Upper lobe of right lung (tissue), 1 donor: ENCODE measurements at regions not wholly inside any gene's neighbourhood (a gene's known extent, or its start where the extent isn't known, plus 50 kb on each side); places are given as distances from the start of the nearest gene placed in this dataset.

Experiments
- ATAC-seq: fragments of 200-7000 bp; cut with Tn5 transposase; one replicate; pipeline ENCODE4 v1.9.1; 2020; ENCODE audit warnings: mild to moderate bottlenecking, moderate library complexity
- DNase-seq: peaks from one replicate; pipeline ENCODE4 v3.0.0-alpha.2; 2020
- H3K27ac ChIP-seq: fragments of 200-600 bp; one replicate; pipeline ENCODE4 v1.8.0; 2022
- H3K27me3 ChIP-seq: fragments of 200-600 bp; one replicate; pipeline ENCODE4 v1.8.0; 2022; ENCODE audit warnings: mild to moderate bottlenecking
- H3K36me3 ChIP-seq: fragments of 200-600 bp; one replicate; pipeline ENCODE4 v1.8.0; 2022
- H3K4me1 ChIP-seq: fragments of 200-600 bp; one replicate; pipeline ENCODE4 v1.8.0; 2022
- H3K4me3 ChIP-seq: fragments of 200-600 bp; one replicate; pipeline ENCODE4 v1.8.0; 2022; ENCODE audit warnings: mild to moderate bottlenecking
- H3K9me3 ChIP-seq: fragments of 200-600 bp; one replicate; pipeline ENCODE4 v1.8.0; 2022
- intact Hi-C: fragments of 100-400 bp; cut with DNase I; formaldehyde crosslinking; loops from one replicate; pipeline ENCODE4 v1.11.0; 2022
- TF ChIP-seq, protein P1 (sequence below): fragments of 200-600 bp; IDR thresholded peaks from one replicate; pipeline ENCODE4 v1.8.0; 2022; ENCODE audit warnings: antibody characterized with exemption
- donor health status: DM: no; HTN: yes; CAD: no; lungs with severe emphysema.

DNA sequence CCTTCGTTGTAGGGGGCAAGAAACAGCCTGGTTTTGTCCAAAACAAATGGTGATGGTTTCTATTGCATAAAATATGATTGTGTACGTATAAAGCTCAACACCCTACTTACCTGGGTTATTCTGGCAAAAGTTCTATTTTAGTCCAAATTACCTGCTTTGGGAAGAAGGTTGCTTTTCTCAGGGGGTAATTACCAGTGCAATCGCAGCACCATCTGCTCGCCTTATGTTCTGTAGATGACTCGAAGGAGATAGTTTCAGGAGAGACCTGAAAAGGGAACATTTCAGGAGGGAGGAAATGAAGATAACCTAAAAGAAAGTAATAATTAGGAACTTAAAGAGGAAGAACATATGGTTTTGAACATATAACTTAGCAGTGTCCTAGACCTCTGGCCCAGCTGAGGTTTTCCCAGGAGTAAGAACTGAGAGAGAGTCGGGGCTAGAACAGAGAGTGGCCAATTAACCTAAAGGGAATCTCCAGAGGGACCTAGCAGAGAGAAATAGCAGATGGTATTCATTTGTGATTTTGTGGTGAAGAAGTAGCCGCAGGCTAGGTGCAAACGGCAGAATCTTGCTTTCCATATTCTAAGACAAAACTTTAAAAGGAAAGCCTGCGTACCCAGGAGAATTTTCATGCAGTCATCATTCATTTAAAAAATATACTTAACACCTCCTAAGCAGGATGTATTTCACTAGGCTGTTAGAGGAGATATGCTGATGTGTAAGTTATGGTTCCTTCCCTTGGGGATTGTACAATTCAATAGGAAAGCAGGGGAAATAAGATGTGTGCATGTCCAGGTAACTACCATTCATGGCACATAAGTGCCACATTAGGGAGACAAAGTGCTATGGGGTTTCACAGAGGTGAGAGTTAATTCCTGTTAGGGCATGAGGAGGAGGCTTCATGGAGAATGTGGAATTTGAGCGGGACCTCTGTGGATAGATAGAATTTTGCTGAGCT lies 113.0 kb upstream of the SLC10A2 start:
- Histone ChIP-seq H3K9me3 (no peaks in the 10 kb centered on the region), H3K27ac (no peak overlapping the region), H3K36me3 (no peaks in the 10 kb centered on the region), H3K4me3 (no peak overlapping the region), H3K27me3 (no peaks in the 10 kb centered on the region), H3K4me1 (no peaks in the 10 kb centered on the region)
- TF ChIP-seq, protein P1, sequence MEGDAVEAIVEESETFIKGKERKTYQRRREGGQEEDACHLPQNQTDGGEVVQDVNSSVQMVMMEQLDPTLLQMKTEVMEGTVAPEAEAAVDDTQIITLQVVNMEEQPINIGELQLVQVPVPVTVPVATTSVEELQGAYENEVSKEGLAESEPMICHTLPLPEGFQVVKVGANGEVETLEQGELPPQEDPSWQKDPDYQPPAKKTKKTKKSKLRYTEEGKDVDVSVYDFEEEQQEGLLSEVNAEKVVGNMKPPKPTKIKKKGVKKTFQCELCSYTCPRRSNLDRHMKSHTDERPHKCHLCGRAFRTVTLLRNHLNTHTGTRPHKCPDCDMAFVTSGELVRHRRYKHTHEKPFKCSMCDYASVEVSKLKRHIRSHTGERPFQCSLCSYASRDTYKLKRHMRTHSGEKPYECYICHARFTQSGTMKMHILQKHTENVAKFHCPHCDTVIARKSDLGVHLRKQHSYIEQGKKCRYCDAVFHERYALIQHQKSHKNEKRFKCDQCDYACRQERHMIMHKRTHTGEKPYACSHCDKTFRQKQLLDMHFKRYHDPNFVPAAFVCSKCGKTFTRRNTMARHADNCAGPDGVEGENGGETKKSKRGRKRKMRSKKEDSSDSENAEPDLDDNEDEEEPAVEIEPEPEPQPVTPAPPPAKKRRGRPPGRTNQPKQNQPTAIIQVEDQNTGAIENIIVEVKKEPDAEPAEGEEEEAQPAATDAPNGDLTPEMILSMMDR = no peak
- ATAC-seq = no peak
- intact Hi-C loops = no loop called here
- no peak for DNase-seq

DNA sequence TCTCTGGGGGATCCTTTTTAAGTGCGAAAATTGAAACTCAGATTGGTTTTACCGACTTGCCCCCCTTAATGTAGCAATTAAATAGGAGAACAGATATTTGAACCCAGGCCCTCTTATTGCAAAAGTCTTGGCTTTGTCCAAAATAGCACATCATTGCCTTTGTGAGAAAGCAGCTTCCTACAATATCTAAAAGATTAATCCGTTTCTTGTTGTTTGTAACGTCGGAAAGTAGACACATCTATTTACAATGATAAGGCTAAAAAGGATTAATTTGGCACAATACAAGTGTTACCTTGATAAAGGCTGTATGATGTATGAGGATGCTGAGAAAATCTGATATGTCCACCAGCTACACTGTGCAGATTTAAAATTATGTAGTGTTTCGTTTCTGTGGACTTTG lies 108.7 kb upstream of the SLC10A2 start:
- ATAC-seq = no peak
- Histone ChIP-seq H3K9me3 (no peaks in the 10 kb centered on the region), H3K36me3 (no peaks in the 10 kb centered on the region), H3K4me3 (no peak overlapping the region), H3K4me1 (no peaks in the 10 kb centered on the region), H3K27ac (no peak overlapping the region), H3K27me3 (no peaks in the 10 kb centered on the region)
- no peak for DNase-seq
- TF ChIP-seq, protein P1 = no peak
- intact Hi-C loops = no loop called here

DNA sequence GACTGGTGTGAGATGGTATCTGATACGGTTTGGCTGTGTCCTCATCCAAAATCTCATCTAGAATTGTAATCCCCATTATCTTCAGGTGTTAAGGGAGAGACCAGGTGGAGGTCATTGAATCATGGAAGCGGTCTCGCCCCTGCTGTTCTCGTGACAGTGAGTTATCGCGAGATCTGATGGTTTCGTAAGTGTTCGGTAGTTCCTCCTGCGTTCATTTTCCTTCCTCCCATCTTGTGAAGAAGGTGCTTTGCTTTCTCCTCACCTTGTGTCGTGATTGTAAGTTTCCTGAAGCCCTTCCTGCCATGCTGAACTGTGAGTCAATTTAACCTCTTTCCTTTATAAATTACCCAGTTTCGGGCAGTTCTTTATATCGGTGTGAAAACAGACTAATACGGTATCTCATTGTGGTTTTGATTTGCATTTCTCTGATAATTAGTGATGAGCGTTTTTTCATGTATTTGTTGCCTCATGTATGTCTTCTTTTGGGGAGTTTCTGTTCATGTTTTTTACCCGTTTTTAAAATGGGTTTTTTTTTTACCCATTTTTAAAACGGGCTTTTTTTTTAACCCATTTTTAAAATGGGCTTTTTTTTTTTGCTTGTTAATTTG lies 102.8 kb upstream of the SLC10A2 start:
- TF ChIP-seq, protein P1 = no peak
- no peaks in the 10 kb centered on the region for H3K27me3 ChIP-seq
- no peaks in the 10 kb centered on the region for H3K36me3 ChIP-seq
- no peak for ATAC-seq
- DNase-seq = no peak
- no peak overlapping the region for H3K4me3 ChIP-seq
- no peaks in the 10 kb centered on the region for H3K4me1 ChIP-seq
- no peak overlapping the region for H3K27ac ChIP-seq
- H3K9me3 ChIP-seq = no peaks in the 10 kb centered on the region
- intact Hi-C loops = no loop called here

DNA sequence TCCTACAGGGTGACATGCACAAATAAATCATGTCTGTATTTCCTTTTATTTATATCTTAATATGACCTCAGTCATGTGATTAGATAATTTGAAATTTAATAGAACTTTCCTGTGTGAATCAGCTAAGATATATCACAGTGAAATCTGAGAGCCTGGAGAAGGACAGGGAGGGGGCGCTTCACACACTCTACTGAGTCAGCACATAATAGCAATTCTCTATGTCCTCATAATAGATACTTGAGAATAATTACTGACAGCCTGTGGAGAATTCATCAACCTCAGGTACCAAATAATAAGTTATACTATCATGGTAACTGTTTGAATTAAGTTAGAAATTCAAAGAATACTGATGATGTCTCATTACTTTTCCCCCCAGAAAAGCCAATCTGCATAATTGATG lies 98.0 kb upstream of the SLC10A2 start:
- no peak for DNase-seq
- H3K9me3 ChIP-seq = no peaks in the 10 kb centered on the region
- no peak for ATAC-seq
- H3K4me1 ChIP-seq = no peaks in the 10 kb centered on the region
- no peak overlapping the region for H3K27ac ChIP-seq
- intact Hi-C loops = no loop called here
- TF ChIP-seq, protein P1 = no peak
- H3K36me3 ChIP-seq = no peaks in the 10 kb centered on the region
- no peaks in the 10 kb centered on the region for H3K27me3 ChIP-seq
- no peak overlapping the region for H3K4me3 ChIP-seq

DNA sequence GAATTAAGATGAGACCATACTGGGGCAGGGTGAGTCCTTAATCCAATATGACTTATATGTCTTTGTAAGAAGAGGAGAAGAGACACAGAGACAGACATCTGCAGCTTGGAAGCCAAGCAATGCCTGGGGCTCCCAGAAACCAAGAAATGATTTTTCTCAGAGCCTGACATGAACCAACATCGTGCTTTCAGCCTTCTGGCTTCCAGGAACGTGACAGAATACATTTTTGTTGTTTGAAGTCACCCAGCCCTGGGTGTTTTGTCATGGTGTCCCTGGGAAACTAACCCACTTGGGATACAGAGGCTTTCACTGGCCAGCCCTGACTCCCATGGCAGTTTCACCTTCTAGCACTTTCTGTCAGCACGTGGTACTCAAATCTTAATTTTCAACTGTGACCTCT lies 95.3 kb upstream of the SLC10A2 start:
- intact Hi-C loops = no loop called here
- TF ChIP-seq, protein P1 = no peak
- no peak for DNase-seq

More for the DNA sequence above, 95.3 kb upstream of the SLC10A2 start:
- no peaks in the 10 kb centered on the region for H3K9me3 ChIP-seq
- no peaks in the 10 kb centered on the region for H3K27me3 ChIP-seq
- H3K4me1 ChIP-seq = no peaks in the 10 kb centered on the region
- no peak overlapping the region for H3K27ac ChIP-seq
- no peak overlapping the region for H3K4me3 ChIP-seq
- H3K36me3 ChIP-seq = no peaks in the 10 kb centered on the region
- no peak for ATAC-seq
